ENCODE measurements at regions not wholly inside any gene's neighbourhood (a gene's known extent, or its start where the extent isn't known, plus 50 kb on each side); places are given as distances from the start of the nearest gene placed in this dataset.
"Not testable (repeated sequence)": the region's sequence is repeated elsewhere in the genome, so short reads cannot be mapped to it uniquely, and the experiment has no call there.

- DNase-seq = no peak
Observed at GRCh38 chr7:39758234-39758970, 135.0 kb downstream of the RALA start.

DNA sequence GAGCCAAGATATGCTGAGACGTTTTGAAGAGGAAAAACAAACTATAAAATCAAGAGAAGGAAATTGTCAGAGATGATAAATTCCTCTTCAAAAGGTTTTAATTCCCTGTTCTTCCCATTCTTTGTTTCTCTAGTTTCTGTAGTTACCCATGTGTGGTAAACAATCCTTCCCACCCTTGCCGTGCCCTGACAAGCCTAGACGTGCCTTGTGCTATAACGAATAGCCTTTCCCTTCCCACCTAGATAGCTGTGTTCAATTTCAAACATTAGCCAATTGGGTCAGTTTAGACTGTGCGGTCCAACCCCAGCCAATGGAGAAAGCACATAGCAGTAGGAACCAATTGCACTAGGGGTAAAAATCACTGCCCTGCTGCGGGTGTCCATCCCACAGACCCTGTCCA, 138.1 kb downstream of the RALA start:
- DNase-seq = no peak

GRCh38 chr7:39762466-39762865, 139.1 kb downstream of the RALA start:
- DNase-seq = not testable (repeated sequence)

DNA sequence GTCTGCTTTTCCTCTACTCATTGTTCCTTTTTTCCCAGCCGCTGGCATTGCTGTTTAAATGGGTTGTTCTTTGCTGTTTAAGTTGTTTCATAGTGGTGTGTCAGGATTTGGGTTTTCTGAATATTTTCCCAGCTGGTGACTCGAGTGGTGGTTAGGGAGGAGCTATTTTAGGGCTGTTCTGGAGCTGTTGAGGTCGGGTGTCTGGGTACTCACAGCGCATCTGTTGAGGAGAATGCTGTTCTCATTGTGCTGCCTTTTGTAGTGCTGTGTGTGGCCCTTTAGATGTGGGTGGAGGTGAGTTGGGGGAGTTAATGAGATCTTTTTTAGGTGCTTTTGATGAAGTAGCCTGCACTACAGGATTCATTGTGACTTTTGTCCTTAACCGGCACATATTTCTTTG, 139.5 kb downstream of the RALA start:
- DNase-seq = not testable (repeated sequence)

GRCh38 chr7:39765833-39766232, 142.5 kb downstream of the RALA start:
- not testable (repeated sequence) for DNase-seq

GRCh38 chr7:39768439-39768838, 145.1 kb downstream of the RALA start:
- not testable (repeated sequence) for DNase-seq

DNA sequence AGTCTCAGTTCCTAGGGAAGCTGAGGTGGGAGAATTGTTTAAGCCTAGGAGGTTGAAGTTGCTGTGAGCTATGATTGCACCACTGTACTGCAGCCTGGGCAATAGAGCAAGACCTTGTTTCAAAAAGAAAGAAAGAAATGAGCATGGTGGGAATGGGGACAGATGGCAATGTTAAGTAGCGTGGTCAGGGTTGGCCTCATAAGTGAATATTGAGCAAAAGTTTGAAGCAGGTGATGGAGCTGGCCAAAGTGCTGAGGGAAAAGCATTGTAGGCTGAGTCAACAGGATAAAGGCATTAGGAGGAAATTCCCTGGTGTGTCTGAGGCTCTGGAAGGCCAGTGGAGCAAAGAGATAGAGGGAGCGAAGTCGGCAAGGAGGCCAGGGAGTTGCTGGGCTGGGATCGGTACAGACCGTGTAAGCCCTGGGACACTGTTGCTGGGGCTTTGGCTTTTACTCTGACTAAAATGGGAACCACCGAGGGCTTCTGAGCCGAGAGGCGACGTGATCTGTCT, 151.0 kb downstream of the RALA start:
- DNase-seq = not testable (repeated sequence)

DNA sequence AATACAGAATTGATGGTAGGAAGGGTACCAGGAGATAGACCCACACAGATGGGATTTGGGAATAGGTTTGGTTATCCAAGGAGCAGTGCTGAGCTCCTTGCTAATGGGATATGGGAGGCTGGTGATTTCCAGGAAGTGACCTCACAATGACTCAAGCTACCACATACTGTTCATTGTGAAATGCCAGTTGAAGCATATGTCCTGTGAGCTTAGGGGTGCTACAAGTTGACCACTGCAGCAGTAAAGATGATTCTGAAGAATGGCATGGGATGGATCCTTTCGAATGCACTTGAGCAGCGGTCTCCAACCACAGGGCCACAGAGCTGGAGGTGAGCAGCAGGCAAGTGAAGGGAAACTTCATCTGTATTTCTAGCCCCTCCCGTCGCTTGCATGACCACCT, 158.2 kb downstream of the RALA start:
- DNase-seq = not testable (repeated sequence)

DNA sequence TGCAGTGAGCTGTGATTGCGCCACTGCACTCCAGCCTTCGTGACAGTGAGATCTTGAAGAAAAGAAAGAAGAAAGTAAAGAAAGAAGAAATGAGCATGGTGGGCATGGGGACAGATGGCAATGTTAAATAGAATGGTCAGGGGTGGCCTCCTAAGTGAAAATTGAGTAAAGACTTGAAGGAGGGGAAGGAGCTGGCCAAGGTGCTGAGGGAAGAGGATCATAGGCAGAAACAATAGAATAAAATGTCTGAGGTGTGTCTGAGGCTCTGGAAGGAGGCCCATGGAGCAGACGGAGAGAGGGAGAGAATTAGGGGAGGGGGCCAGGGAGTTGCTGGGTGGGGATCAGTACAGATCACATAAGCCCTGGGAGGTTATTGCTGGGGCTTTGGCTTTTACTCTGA, 163.1 kb downstream of the RALA start:
- DNase-seq = not testable (repeated sequence)

DNA sequence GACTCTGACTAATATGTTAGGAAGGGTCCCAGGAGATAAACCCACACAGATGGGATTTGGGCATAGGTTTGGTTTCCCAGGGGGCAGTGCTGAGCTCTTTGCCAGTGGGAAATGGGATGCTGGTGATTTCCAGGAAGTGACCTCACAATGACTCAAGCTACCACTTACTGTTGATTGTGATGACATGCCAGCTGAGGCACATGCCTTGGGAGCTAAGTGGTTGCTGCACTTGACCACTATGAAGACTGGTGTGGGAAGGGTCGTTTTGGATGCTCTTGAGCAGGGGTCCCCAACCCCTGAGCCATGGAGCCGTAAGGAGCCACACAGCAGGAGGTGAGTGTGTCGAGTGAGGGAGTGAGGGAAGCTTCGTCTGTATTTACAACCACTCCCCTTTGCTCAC, 159.0 kb upstream of the CDK13 start:
- not testable (repeated sequence) for DNase-seq

DNA sequence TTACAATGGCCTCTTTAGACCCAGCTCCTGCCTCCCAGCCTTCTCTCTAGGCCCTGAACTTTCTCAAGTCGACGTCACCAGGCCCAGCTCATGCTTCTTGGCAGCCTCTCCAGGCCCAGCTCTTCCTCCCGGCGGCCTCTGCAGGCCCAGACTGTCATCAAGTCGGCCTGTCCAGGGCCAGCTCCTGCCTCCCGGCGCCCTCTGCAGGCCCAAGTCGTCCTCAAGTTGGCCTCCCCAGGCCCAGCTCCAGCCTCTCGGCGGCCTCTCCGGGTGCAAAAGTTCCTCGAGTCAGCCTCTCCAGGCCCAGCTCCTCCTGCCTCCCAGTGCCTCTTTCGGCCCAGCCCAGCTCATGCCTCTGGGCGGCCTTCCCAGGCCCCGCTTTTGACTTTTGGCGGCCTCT, 158.1 kb upstream of the CDK13 start:
- not testable (repeated sequence) for DNase-seq

DNA sequence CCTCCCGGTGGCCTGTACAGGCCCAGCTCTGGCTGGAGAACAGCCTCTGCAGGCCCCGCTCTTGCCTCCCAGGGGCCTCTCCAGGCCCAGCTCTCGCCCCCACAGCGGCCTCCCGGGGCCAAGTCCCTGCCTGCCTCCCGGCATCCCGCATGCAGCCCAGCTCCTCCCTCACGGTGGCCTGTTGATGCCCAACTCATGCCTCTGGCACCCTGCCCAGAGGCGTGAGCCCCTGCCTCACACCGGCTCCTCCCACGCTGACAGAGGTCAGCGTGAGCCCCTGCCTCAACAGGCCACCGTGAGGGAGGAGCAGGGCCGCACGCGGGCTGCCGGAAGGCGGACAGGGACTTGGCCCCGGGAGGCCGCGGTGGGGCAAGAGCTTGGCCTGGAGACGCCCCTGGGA, 157.0 kb upstream of the CDK13 start:
- not testable (repeated sequence) for DNase-seq

GRCh38 chr7:39793851-39794250, 156.2 kb upstream of the CDK13 start:
- DNase-seq = not testable (repeated sequence)

GRCh38 chr7:39796947-39797346, 153.1 kb upstream of the CDK13 start:
- DNase-seq = not testable (repeated sequence)

- not testable (repeated sequence) for DNase-seq
Observed at GRCh38 chr7:39798077-39798476, 152.0 kb upstream of the CDK13 start.

DNA sequence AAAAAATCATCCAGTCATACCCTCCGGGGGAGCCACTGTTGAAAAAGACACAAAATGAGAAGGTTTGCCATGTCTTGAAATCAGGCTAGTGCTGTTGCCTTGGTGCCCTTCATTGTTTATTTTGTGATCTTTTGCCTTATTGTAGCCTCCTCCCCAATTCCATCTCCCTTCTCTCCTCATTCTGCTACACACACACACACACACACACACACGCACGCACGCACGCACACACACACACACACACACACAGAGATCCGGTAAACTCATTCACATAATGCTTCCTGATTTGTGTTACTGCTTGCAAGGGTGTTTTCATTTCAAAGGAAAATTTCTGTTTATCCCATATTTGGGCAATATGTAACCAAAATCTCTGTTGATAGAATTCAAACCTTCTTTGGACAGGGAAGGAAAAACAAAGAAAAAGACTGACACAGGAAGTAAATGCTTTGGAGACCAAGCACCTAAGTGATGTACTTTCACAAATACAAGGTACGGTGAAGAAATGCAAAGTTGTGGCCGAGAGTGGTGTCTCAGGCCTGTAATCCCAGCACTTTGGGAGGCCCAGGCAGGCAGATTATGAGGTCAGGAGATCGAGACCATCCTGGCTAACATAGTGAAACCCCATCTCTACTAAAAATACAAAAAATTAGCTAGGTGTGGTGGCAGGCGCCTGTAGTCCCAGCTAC, 141.1 kb upstream of the CDK13 start:
- no peak for DNase-seq

DNA sequence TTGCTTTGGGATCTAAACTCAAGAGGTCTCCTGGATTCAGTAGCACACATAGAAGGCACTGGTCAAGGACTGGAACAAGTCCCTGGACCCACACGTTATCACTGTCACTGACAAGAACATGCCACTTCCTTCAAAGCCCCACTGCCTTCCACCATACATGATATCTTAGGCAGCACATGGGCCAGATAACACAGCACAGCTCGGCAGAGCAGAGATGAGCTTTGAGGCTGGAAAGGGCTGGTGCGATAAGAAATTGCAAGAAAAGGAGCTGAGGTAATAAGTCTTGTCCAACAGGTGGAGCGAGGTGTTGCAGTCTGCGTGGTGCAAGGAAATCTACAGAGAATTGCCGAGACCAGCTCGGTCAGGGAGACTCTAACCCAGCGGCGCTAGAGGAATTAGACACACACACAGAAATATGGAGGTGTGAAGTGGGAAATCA, 139.8 kb upstream of the CDK13 start:
- DNase-seq = no peak

DNA sequence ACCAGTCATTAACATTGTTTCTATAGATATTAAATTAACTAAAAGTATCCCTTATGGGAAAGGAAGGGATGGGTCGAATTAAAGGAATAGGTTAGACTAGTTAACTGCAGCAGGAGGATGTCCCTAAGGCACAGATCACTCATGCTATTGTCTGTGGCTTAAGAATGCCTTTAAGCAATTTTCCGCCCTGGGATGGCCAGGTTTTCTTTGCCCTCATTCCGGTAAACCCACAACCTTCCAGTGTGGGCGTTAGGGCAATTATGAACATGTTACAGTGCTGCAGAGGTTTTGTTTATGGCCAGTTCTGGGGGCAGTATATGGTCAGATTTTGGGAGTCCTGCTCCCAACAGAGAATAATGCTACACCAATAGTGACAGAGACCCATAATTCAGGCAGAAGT, 139.3 kb upstream of the CDK13 start:
- DNase-seq = no peak

GRCh38 chr7:39811161-39811614, 138.9 kb upstream of the CDK13 start:
- DNase-seq = no peak

DNA sequence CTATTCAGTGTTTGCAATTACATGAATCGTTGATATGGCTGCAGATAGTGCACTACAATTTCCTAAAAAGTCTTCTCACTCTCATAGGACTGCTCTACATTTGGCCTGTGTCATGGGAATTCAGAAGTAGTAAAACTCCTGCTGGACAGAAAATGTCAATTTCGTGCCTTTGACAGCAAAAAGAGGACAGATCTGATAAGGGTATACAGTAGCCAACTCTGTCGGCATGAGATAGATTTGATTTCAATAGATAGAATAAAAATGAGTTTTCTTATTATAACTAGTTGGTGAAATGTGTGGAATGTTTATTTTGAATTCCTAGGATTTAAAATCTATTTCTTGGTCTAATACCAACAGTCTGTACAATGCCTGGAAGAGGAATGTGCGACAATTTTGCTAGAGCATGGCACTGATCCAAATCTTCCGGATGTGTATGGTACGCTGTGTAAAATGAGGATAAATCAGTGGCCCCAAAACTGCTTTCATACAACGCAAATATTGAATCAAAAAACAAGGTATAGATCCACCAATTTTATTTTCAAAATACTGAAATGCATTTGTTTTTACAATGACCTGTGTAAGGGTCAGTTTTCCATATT, 133.5 kb upstream of the CDK13 start:
- no peak for DNase-seq

GRCh38 chr7:39819514-39819913, 130.5 kb upstream of the CDK13 start:
- no peak for DNase-seq

DNA sequence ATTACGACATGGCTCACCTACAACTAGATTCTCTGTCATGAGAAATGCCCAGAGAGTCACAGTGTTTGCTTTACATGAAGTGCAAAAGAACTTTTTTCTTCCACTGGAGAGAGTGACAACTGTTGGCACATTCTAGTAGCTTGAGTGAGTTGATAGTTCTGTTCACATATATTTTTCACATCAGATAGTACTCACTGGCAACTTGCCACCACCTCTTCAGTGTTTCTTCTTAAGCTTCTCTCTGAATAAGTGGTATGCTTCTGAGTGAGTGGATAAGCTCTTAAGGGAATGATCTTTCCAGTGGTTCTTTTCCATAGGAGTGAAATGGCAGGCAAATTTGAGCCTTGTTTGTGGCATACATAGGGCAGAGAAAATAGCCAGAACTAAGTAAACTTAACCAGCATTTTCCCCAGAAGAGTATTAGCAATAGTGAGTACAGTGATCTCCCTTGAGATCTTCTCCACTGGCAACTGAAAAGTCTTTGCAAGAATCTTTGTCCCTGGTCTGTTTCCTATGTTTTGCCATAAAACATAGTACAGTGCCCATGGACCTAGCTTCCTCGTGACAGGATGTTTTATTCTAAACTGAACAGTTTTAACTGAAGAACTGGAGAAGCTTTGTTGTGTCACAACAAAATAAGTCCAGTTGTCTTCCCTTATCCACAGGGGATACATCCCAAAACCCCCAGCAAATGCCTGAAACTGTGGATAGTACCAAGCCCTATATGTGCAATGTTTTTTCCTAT, 125.4 kb upstream of the CDK13 start:
- DNase-seq = no peak

GRCh38 chr7:39825401-39825980, 124.6 kb upstream of the CDK13 start:
- DNase-seq = no peak

Data from stimulated activated CD8-positive, alpha-beta memory T cell treated with anti-CD3 and anti-CD28 coated beads, Interleukin-4, amount 100 ng/mL, for 48 hours (primary cell).